Nephron (organoid): ENCODE measurements at regions not wholly inside any gene's neighbourhood (a gene's known extent, or its start where the extent isn't known, plus 50 kb on each side); places are given as distances from the start of the nearest gene placed in this dataset.
A peak's percentile ranks its signal among the peaks of the same experiment; 100 is the strongest.

Experiments
- H3K27ac Mint-ChIP-seq, 3 experiments: 2 replicates each; pipeline ENCODE4 v1.8.0; 2020; ENCODE audit warnings: mixed read lengths in 3 of 3, mild to moderate bottlenecking in 2 of 3, moderate library complexity in 1 of 3
- H3K27me3 Mint-ChIP-seq: 2 replicates; pipeline ENCODE4 v1.8.0; 2021; ENCODE audit warnings: low read depth, mild to moderate bottlenecking, moderate library complexity, mixed read lengths
- H3K36me3 Mint-ChIP-seq: 2 replicates; pipeline ENCODE4 v1.8.0; 2020; ENCODE audit warnings: low read depth, mixed read lengths
- H3K4me1 Mint-ChIP-seq: 2 replicates; pipeline ENCODE4 v1.8.0; 2020; ENCODE audit warnings: mixed read lengths
- H3K4me3 Mint-ChIP-seq, 3 experiments: 2 replicates each; pipeline ENCODE4 v1.8.0; 2020; ENCODE audit warnings: mild to moderate bottlenecking in 3 of 3, mixed read lengths in 3 of 3, moderate library complexity in 2 of 3
- H3K9me3 Mint-ChIP-seq: 2 replicates; pipeline ENCODE4 v1.8.0; 2020; ENCODE audit warnings: mixed read lengths
- CTCF ChIP-seq, 3 experiments: fragments of 200-600 bp; sonication (generic); IDR thresholded peaks; one replicate each; pipeline ENCODE4 v1.5.0; 2021; ENCODE audit warnings: antibody characterized with exemption in 3 of 3; ENCODE audit not compliant: unreplicated experiment in 3 of 3

DNA sequence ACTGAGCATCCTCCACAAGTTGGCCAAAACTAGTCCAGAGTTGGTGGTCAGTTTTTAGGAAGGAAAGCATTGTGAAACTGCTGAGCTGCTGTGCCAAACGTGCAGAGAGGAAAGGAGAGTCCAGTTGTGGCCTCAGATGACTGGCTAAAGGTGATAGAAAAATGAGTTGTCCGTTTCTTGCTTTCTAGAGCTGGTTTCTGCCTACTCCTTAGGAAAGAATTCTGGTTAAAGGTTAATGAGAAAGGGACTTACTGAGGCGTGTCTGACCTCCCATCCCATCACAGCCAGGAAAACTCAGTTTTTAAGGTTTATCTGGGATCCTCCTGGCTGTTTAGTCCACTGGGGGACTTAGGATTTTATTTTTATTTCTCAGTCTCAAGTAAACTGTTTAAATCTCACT, 1186.3 kb downstream of the UQCRFS1 start:
- Mint-ChIP-seq H3K27ac (peak overlapping the region; percentile 47 to 81 (median 61)), H3K9me3 (peaks cover 9% of the 10 kb centered on the region), H3K4me1 (peaks cover 6% of the 10 kb centered on the region), H3K27me3 (no peaks in the 10 kb centered on the region), H3K36me3 (no peaks in the 10 kb centered on the region), H3K4me3 (no peak overlapping the region)
- no peak for TF ChIP-seq CTCF (IDR thresholded peaks at IDR 0.05; ENCODE audit: unreplicated experiment in 3 of 3)

DNA sequence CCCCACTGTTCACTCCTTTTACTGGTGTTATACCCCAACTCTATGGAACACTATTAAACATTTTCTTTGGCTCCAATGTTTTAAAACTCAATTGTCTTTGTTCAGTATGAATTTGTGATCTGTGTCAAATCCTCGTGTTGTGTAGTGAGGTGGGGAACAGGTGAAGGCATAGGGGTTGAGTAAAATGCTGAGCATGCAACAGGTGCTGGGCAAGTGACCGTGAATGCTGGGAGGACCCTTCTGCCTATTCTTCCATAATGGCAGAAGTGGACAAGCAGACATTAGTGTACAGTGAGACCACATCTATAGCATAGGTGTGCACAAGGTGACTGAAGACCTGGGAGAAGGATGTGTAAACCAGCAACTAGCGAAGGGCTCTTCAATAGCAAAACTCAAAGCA, 1188.0 kb downstream of the UQCRFS1 start:
- Mint-ChIP-seq H3K9me3 (peaks cover 2% of the 10 kb centered on the region), H3K27ac (no peak overlapping the region), H3K4me1 (peaks cover 6% of the 10 kb centered on the region), H3K4me3 (no peak overlapping the region), H3K36me3 (no peaks in the 10 kb centered on the region), H3K27me3 (peaks cover 4% of the 10 kb centered on the region)
- TF ChIP-seq CTCF (IDR thresholded peaks at IDR 0.05; ENCODE audit: unreplicated experiment in 3 of 3), result no peak

- H3K36me3 Mint-ChIP-seq, result no peaks in the 10 kb centered on the region
- H3K27me3 Mint-ChIP-seq, result peaks cover 7% of the 10 kb centered on the region
- H3K27ac Mint-ChIP-seq, result peak overlapping the region in 1 of 3 experiments; percentile 41
- H3K9me3 Mint-ChIP-seq, result no peaks in the 10 kb centered on the region
- no peak overlapping the region for H3K4me3 Mint-ChIP-seq
- peaks cover 6% of the 10 kb centered on the region for H3K4me1 Mint-ChIP-seq
- TF ChIP-seq CTCF (IDR thresholded peaks at IDR 0.05; ENCODE audit: unreplicated experiment in 3 of 3), result no peak
Observed at GRCh38 chr19:28023064-28023463, 1189.9 kb downstream of the UQCRFS1 start.

GRCh38 chr19:28022506-28022905, 1190.4 kb downstream of the UQCRFS1 start:
- peaks cover 9% of the 10 kb centered on the region for H3K27me3 Mint-ChIP-seq
- H3K9me3 Mint-ChIP-seq, result no peaks in the 10 kb centered on the region
- peaks cover 6% of the 10 kb centered on the region for H3K4me1 Mint-ChIP-seq
- no peaks in the 10 kb centered on the region for H3K36me3 Mint-ChIP-seq
- no peak overlapping the region for H3K4me3 Mint-ChIP-seq
- TF ChIP-seq CTCF (IDR thresholded peaks at IDR 0.05; ENCODE audit: unreplicated experiment in 3 of 3), result no peak
- H3K27ac Mint-ChIP-seq, result peak overlapping the region in 1 of 3 experiments; percentile 41

- Mint-ChIP-seq H3K4me1 (peaks cover 6% of the 10 kb centered on the region), H3K27me3 (peaks cover 12% of the 10 kb centered on the region), H3K36me3 (no peaks in the 10 kb centered on the region), H3K9me3 (no peaks in the 10 kb centered on the region), H3K27ac (no peak overlapping the region), H3K4me3 (no peak overlapping the region)
- TF ChIP-seq CTCF (IDR thresholded peaks at IDR 0.05; ENCODE audit: unreplicated experiment in 3 of 3), result no peak
Observed at GRCh38 chr19:28021259-28022185, 1191.4 kb downstream of the UQCRFS1 start.
